ENCODE measurements at regions not wholly inside any gene's neighbourhood (a gene's known extent, or its start where the extent isn't known, plus 50 kb on each side); places are given as distances from the start of the nearest gene placed in this dataset.
"Not testable (repeated sequence)": the region's sequence is repeated elsewhere in the genome, so short reads cannot be mapped to it uniquely, and the experiment has no call there.

DNA sequence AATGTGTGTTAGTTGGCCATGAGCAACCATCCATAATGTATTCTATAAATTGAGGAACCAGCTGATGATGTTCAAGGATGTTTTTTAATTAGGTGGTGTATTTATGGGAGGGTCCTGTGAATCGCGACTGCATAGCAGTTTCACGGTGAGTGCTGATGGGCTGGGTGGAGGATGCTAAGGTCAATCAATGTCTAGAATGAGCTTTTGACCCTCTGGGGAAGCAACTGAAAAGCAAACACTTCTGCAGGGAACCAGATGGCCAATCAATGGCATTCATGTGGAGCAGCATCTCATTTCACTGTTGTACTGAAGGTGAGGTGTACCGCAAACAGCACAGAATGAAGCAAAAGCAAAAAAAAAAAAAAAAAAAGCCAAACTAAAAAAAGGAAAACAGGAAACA lies 676.1 kb upstream of the TMEM132C start:
- DNase-seq, result no peak

DNA sequence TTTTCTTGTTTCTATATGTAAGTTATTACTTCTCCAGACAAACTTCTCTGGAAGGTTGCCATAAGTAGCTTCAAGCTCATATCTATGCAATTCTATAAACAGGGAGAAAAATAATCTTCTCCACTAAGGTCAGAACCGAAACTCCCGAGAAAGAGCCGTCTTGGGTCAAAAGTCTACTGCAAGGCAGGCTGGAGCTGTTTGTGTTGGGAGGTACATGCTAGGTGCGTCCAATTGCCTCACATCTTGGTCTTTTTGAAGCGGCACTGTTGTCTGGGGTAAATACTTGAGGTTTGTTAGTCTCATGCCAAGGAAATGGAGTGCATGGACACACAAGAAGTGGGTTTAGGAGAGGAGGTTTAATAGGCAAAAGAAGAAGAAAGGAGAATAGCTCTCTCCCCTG lies 674.7 kb upstream of the TMEM132C start:
- no peak for DNase-seq

DNA sequence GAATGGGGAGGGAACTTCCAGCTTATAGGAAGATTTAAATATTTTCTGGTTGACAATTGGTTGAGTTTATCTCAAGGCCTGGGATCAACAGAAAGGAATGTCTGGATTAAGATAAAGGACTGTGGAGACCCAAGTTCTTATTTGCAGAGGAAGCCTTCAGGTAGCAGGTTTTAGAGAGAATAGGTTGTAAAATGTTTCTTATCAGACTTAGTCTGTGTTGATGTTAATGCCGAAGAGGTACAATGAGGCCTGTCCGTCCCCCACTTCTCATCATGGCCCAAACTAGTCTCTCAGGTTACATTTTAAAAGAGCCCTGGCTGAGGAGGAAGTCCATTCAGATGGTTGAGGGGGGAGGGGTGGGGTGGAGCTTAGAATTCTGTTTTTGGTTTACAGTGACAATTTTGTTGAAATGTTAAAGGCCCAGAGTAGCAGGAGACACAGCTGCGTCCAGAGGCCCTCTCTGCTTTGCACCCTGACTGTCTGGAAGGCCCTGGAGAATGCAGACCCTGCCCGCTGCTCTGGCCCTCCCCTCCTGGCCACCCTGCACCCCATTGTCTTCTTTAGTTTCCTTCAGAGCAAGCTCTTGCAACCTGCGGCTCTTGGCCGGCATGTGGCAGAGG lies 672.5 kb upstream of the TMEM132C start:
- no peak for DNase-seq

DNA sequence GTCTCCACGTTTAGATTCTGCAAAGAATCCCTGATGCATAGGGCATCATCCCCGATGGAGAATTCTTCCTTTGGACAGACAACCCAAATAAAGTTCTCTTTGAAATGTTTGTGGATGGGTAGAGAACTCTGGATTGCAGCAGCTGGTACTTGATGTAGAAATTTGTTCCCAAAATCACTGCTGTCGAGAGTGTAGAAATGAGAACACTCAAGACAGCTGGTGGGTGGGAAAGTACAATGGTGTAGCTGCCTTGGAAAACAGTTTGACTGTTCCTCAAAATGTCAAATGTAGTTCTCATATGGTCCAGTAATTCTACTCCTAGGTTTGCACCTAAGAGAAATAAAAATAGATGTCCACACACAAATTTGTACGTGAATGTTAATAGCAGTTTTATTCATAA lies 671.5 kb upstream of the TMEM132C start:
- DNase-seq, result no peak

DNA sequence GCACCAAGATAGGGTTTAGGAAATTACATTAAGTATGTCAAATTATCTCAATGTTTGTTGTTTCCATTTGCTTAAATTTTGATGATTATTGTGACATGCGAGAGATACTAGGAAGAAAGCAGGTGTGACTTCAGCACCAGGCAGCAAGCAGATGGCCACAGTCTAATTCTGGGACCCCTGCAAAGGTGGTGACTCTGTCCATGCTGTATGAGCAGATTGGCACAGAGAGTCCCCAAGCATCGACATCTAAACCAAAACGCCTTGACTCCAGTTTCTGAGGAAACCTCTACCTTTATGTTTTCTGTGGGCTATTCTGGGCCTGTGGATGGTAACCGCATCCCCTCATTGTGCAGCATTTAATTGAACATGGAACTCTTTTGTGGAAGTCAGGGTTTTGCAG lies 670.1 kb upstream of the TMEM132C start:
- no peak for DNase-seq

DNA sequence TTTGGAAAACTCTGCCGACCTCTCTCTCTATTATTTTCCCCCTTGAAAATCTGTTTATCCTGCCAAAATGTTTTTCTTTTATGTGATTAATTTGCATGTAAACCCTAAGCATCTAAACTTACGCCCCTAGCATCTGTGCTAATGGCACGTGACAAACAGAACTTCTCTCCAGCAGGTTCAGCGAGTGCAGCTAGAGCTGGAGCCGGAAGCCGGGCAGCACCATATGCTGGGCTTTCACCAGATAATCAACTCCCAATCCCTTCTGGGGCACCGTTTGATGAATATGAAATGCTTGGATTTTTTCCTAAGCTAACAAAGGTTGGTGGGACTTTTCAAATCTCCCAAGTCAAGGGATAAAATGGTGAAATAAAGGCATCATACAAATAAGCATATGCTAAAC lies 667.5 kb upstream of the TMEM132C start:
- no peak for DNase-seq

- no peak for DNase-seq
These were observed 666.8 kb upstream of the TMEM132C start for GRCh38 chr12:127600211-127600610.

- DNase-seq, result no peak
These were observed 660.4 kb upstream of the TMEM132C start for GRCh38 chr12:127606476-127607015.

DNA sequence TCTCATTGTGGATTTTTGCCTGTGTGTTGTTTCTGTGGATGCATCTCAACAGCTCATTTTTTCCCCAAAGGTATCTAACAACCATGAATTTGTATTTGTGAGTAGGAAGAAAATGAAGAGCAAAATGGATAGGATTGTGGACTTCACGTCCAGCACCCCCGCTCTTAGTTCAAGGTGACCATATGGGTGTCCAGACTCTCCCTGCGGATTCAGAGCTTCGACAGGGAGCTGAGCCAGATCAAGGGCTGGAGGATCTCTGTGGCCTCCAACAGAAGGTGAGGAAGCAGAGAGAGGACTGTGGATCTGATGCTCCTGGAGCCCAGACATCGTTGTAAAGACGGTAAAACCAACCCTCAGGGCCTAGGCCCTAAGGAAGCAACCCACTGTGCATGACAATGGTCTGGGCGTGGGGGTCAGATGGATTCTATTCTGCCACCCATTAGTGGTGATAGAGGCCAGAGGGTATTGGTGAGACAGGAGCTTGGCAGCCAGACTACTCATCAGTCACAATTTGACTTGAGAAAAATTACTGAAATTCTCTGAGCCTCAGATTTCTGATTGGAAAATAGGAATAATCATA lies 659.7 kb upstream of the TMEM132C start:
- no peak for DNase-seq

DNA sequence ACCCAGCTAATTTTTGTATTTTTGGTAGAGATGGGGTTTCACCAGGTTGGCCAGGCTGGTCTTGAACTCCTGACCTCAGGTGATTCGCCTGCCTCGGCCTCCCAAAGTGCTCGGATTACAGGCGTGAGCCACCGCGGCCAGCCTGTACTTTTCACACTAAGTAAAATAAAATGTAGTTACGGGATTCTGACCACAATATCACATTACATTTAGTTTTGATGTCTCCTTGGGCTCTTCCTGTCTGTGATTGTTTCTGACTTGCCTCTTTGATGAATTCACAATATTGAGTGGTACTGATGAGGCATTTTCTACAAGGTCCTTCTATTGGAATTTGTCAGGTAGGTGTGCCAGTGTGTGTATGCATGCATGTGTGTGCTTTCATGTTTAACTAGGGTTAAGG lies 658.6 kb upstream of the TMEM132C start:
- DNase-seq, result not testable (repeated sequence)

GRCh38 chr12:127613056-127613455 lies 653.9 kb upstream of the TMEM132C start:
- DNase-seq, result no peak

- DNase-seq, result no peak
These were observed 646.9 kb upstream of the TMEM132C start for GRCh38 chr12:127619869-127620734.

GRCh38 chr12:127620735-127621355 lies 646.1 kb upstream of the TMEM132C start:
- no peak for DNase-seq

GRCh38 chr12:127621366-127621765 lies 645.6 kb upstream of the TMEM132C start:
- DNase-seq, result no peak

GRCh38 chr12:127623362-127623761 lies 643.6 kb upstream of the TMEM132C start:
- no peak for DNase-seq

DNA sequence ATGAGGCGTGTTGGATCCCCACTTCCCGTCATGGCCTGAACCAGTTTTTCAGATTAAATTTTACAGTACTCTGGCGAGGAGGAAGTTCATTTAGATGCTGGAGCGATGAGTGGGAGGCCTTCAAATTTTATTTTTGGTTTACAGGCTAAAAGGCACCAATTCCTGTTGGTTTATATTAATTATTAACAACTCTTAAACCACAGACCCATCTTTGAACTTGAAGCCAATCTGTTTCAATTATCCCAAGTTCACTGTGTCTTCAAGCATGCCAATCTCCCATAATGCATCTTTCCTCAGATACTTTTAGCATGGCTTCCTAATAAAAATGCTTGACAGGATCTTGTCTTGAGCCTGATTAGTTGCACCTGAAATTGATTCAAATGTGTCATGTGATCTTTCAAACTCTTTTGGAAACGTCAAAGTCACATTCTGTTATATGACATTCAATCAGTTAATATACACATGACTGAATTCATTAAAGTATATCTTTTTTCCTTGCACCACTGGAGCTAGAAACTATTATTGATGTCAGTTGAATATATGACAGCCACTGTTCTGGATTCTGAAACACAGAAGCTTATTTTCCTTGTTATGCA lies 641.7 kb upstream of the TMEM132C start:
- DNase-seq, result no peak

- DNase-seq, result no peak
These were observed 638.3 kb upstream of the TMEM132C start for GRCh38 chr12:127628645-127629044.

DNA sequence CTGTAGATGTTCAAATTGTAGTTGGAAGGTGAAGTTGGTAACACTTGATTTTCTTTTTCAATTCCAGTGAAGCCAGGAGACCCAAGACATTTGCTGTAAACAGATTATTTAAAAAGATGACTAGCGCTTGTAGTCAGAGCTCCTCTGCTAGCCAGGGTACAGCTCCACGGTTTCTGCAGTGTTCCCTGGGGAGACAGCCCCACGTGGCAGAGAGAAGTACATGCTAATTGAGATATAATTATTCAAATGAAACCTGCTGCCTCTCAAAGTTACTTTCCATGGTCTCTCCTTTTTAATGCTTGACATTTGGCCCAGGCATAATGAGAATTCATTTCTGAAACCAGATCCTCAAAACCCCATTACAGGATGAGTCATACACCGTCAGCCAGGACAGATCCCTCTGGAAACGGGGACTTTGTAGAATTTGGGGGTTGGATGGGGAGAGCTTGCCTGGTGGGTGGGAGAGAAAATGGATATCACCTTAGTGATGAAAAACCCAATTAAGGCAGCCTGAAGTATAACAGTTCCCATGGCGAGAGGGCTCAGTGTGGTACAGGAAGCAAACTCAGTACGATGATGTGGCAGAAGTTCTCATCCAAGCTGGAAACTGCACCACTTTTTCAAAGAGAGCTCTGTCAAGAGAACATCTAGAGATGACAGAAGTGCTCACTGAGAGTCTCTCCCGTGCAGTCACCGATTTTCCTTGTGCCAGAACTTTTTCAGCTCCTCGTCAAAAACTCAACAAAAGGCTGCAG lies 637.7 kb upstream of the TMEM132C start:
- no peak for DNase-seq

DNA sequence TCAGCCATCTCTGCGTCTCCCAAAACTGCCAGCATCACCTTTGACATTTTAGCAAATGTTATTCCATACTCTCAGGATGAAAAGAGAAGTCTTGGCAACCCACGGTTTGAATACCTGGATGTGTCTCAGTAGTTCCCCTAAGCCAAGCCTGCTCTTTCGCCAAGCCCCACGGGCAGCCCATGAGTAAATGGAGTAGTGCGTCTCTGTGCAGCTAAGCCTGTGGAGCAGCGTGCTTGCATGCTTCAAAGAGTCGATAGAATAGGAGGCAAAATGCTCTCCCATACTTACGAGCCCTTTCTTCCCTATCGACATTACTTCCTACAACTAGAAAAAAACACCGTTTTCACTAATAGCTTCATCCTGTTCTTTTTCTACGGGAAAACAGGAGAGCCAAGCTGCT lies 634.5 kb upstream of the TMEM132C start:
- no peak for DNase-seq

DNA sequence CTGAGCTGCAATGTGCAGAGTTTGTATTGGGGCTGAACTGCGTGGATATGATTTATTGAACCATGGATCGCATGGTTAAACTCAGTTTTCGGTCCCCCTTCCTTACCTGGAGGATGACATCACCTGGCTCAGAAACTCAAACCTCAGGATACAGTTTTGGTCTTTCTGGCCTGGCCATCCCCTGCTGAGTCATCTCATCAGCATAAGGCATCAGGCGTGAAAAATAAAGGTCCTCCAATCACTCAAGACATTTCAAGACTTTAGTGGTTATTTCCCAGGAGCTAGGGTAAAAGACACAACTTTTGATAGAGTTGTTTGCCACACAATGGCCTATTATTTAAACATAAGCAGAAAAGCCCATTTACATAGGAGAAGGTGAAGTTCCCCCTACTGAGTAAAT lies 631.1 kb upstream of the TMEM132C start:
- no peak for DNase-seq

DNA sequence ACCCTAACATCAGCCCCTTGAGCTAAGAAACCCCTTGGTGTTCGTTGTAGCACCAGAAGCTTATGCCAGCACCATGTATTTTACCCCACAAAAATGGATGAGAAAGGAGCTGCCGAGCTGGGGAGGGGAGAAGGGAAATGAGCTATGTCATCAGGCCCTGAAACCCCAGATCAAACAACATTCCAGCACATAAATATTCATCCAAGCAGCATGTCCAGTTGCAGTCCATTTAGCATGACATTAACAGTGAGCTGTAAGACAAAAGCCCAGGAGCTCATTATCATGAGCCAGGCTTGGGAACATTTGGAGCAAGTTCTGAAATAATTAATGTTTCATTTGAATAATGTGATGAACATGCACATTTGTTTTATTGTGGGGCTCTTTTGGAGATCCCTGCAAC lies 630.1 kb upstream of the TMEM132C start:
- DNase-seq, result no peak

GRCh38 chr12:127640181-127640886 lies 626.6 kb upstream of the TMEM132C start:
- no peak for DNase-seq
